Natural killer cell (primary cell): ENCODE measurements at regions not wholly inside any gene's neighbourhood (a gene's known extent, or its start where the extent isn't known, plus 50 kb on each side); places are given as distances from the start of the nearest gene placed in this dataset.

Source experiments
- ATAC-seq, 3 donors: fragments of 150-1000 bp in 2 of 3; fragments of 200-7000 bp in 1 of 3; cut with Tn5 transposase; 1 replicate in 1 of 3; 2 replicates in 2 of 3; pipeline ENCODE4 v1.10.0; 2021; ENCODE audit warnings: mild to moderate bottlenecking in 2 of 3, moderate library complexity in 2 of 3
- DNase-seq, 2 donors: peaks; one replicate each; pipeline versions ENCODE4 v3.0.0 to v3.0.0-alpha.2; 2013 to 2021; ENCODE audit warnings: mixed read lengths in 1 of 2
- H3K27ac ChIP-seq: one replicate; pipeline ENCODE4 v1.5.1; 2013; ENCODE audit warnings: mild to moderate bottlenecking, low read length
- H3K27me3 ChIP-seq: one replicate; pipeline ENCODE4 v1.6.1; 2013; ENCODE audit warnings: low read length; ENCODE audit not compliant: control insufficient read depth, insufficient read depth
- H3K36me3 ChIP-seq: one replicate; pipeline ENCODE4 v1.6.1; 2013; ENCODE audit warnings: low read length; ENCODE audit not compliant: control insufficient read depth, insufficient read depth
- H3K4me1 ChIP-seq: one replicate; pipeline ENCODE4 v1.6.1; 2013; ENCODE audit warnings: low read length; ENCODE audit not compliant: control insufficient read depth, insufficient read depth
- H3K4me3 ChIP-seq: one replicate; pipeline ENCODE4 v1.5.1; 2013; ENCODE audit warnings: low read length
- H3K9me3 ChIP-seq: one replicate; pipeline ENCODE4 v1.6.1; 2013; ENCODE audit warnings: low read length; ENCODE audit not compliant: control insufficient read depth, insufficient read depth
- H3K27ac Mint-ChIP-seq, 2 donors: one replicate each; pipeline ENCODE4 v1.8.0; 2022; ENCODE audit warnings: mild to moderate bottlenecking in 2 of 2, mixed read lengths in 2 of 2, moderate library complexity in 1 of 2
- H3K27me3 Mint-ChIP-seq, 2 donors: one replicate each; pipeline ENCODE4 v1.8.0; 2022; ENCODE audit warnings: low read depth in 2 of 2, mixed read lengths in 2 of 2
- H3K36me3 Mint-ChIP-seq: one replicate; pipeline ENCODE4 v1.8.0; 2022; ENCODE audit warnings: mixed read lengths
- H3K4me1 Mint-ChIP-seq, 2 donors: one replicate each; pipeline ENCODE4 v1.8.0; 2022; ENCODE audit warnings: mixed read lengths in 2 of 2
- H3K4me3 Mint-ChIP-seq: one replicate; pipeline ENCODE4 v1.8.0; 2022; ENCODE audit warnings: mild to moderate bottlenecking, moderate library complexity, mixed read lengths
- H3K9me3 Mint-ChIP-seq, 2 donors: one replicate each; pipeline ENCODE4 v1.8.0; 2022; ENCODE audit warnings: mixed read lengths in 2 of 2
- WGBS: methylation state at CpG from one replicate; pipeline ENCODE4 v1.1.7; 2013; ENCODE audit warnings: missing lambda C conversion rate; ENCODE audit not compliant: insufficient coverage; 5-methylcytosine and 5-hydroxymethylcytosine counted together
- intact Hi-C: fragments of 100-400 bp; cut with micrococcal nuclease; formaldehyde crosslinking; loops from one replicate; pipeline ENCODE4 v1.14.2; 2022
- TF ChIP-seq, protein P1 (sequence below): fragments of 200-600 bp; IDR thresholded peaks from one replicate; pipeline ENCODE4 v1.8.0; 2022; ENCODE audit warnings: antibody characterized with exemption

DNA sequence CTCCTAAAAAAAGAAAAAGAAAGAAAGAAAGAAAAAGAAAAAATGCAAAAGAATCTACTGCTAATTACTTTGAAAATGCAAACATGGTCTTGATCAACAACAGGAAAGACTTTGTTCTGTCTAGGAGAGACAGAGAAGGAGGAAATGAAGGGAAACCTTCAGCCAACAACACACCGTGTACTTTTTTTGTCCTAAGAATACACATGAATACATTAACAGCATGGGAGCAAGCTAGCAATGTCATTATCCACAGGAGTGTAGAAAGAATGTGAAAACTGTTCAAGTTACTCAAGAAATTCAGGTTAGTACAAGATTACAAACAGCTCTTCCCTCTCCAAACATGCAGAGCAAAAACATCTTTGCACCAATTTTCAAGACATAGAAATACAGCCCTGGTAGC lies 326.3 kb downstream of the UBE3D start:
- Mint-ChIP-seq H3K4me3 (no peak overlapping the region), H3K27me3 (no peaks in the 10 kb centered on the region), H3K9me3 (peaks cover 0 to 11% of the 10 kb centered on the region in 2 donors), H3K36me3 (no peaks in the 10 kb centered on the region), H3K27ac (no peak overlapping the region), H3K4me1 (no peaks in the 10 kb centered on the region)
- intact Hi-C loops: no loop called here
- DNase-seq: no peak
- TF ChIP-seq, protein P1, sequence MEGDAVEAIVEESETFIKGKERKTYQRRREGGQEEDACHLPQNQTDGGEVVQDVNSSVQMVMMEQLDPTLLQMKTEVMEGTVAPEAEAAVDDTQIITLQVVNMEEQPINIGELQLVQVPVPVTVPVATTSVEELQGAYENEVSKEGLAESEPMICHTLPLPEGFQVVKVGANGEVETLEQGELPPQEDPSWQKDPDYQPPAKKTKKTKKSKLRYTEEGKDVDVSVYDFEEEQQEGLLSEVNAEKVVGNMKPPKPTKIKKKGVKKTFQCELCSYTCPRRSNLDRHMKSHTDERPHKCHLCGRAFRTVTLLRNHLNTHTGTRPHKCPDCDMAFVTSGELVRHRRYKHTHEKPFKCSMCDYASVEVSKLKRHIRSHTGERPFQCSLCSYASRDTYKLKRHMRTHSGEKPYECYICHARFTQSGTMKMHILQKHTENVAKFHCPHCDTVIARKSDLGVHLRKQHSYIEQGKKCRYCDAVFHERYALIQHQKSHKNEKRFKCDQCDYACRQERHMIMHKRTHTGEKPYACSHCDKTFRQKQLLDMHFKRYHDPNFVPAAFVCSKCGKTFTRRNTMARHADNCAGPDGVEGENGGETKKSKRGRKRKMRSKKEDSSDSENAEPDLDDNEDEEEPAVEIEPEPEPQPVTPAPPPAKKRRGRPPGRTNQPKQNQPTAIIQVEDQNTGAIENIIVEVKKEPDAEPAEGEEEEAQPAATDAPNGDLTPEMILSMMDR: no peak
- Histone ChIP-seq H3K4me3 (no peak overlapping the region), H3K27me3 (no peaks in the 10 kb centered on the region), H3K9me3 (no peaks in the 10 kb centered on the region), H3K4me1 (no peaks in the 10 kb centered on the region), H3K36me3 (no peaks in the 10 kb centered on the region), H3K27ac (no peak overlapping the region)
- WGBS: no CpG with 5 or more reads among the region's 1 CpG
- ATAC-seq: no peak

DNA sequence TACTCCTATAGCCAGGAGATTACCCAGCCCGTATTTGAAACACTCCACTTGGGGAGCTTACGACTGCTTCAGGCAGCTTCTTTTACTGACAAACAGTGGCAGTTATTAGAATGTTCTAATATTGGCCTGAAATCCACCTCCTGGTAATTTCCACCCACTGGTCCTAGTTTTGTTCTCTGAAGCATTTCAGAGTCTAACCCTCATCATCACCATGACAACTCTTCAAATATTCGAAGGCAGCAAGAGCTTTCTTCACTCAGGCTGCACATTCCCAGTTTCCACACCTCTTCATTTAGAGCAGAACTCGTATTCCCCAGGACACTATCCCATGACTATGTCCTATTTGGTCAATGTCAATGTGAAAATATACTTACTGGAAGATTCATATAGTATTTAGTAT lies 325.6 kb downstream of the UBE3D start:
- Histone ChIP-seq H3K4me3 (no peak overlapping the region), H3K27ac (no peak overlapping the region), H3K36me3 (no peaks in the 10 kb centered on the region), H3K27me3 (no peaks in the 10 kb centered on the region), H3K4me1 (no peaks in the 10 kb centered on the region), H3K9me3 (no peaks in the 10 kb centered on the region)
- no peak overlapping the region for H3K4me3 Mint-ChIP-seq
- intact Hi-C loops: no loop called here
- no peaks in the 10 kb centered on the region for H3K4me1 Mint-ChIP-seq
- peaks cover 0 to 11% of the 10 kb centered on the region in 2 donors for H3K9me3 Mint-ChIP-seq
- no peak overlapping the region for H3K27ac Mint-ChIP-seq
- no peaks in the 10 kb centered on the region for H3K36me3 Mint-ChIP-seq
- H3K27me3 Mint-ChIP-seq: no peaks in the 10 kb centered on the region
- DNase-seq: no peak
- TF ChIP-seq, protein P1: no peak
- no peak for ATAC-seq
- 79% methylated on average over 3 of the region's 4 CpGs for WGBS

GRCh38 chr6:82741325-82741995 lies 324.2 kb downstream of the UBE3D start:
- no peak for DNase-seq
- intact Hi-C loops: no loop called here
- H3K27ac Mint-ChIP-seq: no peak overlapping the region
- Histone ChIP-seq H3K27ac (no peak overlapping the region), H3K4me1 (no peaks in the 10 kb centered on the region), H3K36me3 (no peaks in the 10 kb centered on the region), H3K4me3 (no peak overlapping the region), H3K27me3 (no peaks in the 10 kb centered on the region), H3K9me3 (no peaks in the 10 kb centered on the region)
- no peak for ATAC-seq
- TF ChIP-seq, protein P1: no peak
- 91% methylated on average over 1 of the region's 1 CpG for WGBS
- no peak overlapping the region for H3K4me3 Mint-ChIP-seq
- H3K4me1 Mint-ChIP-seq: no peaks in the 10 kb centered on the region
- H3K9me3 Mint-ChIP-seq: peaks cover 0 to 9% of the 10 kb centered on the region in 2 donors
- H3K36me3 Mint-ChIP-seq: no peaks in the 10 kb centered on the region
- no peaks in the 10 kb centered on the region for H3K27me3 Mint-ChIP-seq

GRCh38 chr6:82741996-82742385 lies 323.6 kb downstream of the UBE3D start:
- no peak overlapping the region for H3K27ac Mint-ChIP-seq
- Histone ChIP-seq H3K36me3 (no peaks in the 10 kb centered on the region), H3K27ac (no peak overlapping the region), H3K9me3 (no peaks in the 10 kb centered on the region), H3K4me1 (no peaks in the 10 kb centered on the region), H3K4me3 (no peak overlapping the region), H3K27me3 (no peaks in the 10 kb centered on the region)
- no peak overlapping the region for H3K4me3 Mint-ChIP-seq
- no peaks in the 10 kb centered on the region for H3K4me1 Mint-ChIP-seq
- peaks cover 0 to 9% of the 10 kb centered on the region in 2 donors for H3K9me3 Mint-ChIP-seq
- H3K27me3 Mint-ChIP-seq: no peaks in the 10 kb centered on the region
- TF ChIP-seq, protein P1: no peak
- H3K36me3 Mint-ChIP-seq: no peaks in the 10 kb centered on the region
- intact Hi-C loops: no loop called here
- 87% methylated on average over 3 of the region's 3 CpGs for WGBS
- ATAC-seq (no peak), DNase-seq (no peak)
